ENCODE measurements at regions not wholly inside any gene's neighbourhood (a gene's known extent, or its start where the extent isn't known, plus 50 kb on each side); places are given as distances from the start of the nearest gene placed in this dataset.
"Not testable (repeated sequence)": the region's sequence is repeated elsewhere in the genome, so short reads cannot be mapped to it uniquely, and the experiment has no call there.

DNA sequence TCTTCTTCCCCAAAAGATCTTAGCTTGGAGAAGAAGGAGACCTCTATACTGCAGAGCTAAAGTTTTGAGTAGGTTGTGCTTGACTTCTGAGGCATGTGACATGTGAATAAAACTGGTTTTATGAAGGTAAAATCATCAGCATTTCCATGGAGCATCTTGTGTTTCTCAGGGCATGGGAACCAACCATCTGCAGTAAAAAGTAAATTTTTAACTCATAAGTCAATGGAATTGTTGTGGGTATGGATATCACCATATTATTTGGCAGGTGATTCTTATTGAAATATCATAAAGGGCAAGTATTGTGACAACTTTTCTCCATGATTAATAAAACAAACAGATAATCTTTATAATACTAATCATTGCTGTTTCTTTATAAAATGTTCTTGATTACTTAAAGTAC, 173.0 kb upstream of the ZNF658 start:
- TF ChIP-seq, protein P1, sequence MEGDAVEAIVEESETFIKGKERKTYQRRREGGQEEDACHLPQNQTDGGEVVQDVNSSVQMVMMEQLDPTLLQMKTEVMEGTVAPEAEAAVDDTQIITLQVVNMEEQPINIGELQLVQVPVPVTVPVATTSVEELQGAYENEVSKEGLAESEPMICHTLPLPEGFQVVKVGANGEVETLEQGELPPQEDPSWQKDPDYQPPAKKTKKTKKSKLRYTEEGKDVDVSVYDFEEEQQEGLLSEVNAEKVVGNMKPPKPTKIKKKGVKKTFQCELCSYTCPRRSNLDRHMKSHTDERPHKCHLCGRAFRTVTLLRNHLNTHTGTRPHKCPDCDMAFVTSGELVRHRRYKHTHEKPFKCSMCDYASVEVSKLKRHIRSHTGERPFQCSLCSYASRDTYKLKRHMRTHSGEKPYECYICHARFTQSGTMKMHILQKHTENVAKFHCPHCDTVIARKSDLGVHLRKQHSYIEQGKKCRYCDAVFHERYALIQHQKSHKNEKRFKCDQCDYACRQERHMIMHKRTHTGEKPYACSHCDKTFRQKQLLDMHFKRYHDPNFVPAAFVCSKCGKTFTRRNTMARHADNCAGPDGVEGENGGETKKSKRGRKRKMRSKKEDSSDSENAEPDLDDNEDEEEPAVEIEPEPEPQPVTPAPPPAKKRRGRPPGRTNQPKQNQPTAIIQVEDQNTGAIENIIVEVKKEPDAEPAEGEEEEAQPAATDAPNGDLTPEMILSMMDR (IDR thresholded peaks at IDR 0.05; ENCODE audit: low read depth, low read length, missing input control), result not testable (repeated sequence)
- TF ChIP-seq RAD21 (IDR thresholded peaks at IDR 0.05); RXRA (IDR thresholded peaks at IDR 0.05); FOXA1 (IDR thresholded peaks at IDR 0.05); TAF1 (conservative IDR thresholded peaks at IDR 0.05); EGR1 (IDR thresholded peaks at IDR 0.05; ENCODE audit: low read depth in 2 of 2); JUND (IDR thresholded peaks at IDR 0.05): not testable (repeated sequence)
- TF ChIP-seq, protein P2, sequence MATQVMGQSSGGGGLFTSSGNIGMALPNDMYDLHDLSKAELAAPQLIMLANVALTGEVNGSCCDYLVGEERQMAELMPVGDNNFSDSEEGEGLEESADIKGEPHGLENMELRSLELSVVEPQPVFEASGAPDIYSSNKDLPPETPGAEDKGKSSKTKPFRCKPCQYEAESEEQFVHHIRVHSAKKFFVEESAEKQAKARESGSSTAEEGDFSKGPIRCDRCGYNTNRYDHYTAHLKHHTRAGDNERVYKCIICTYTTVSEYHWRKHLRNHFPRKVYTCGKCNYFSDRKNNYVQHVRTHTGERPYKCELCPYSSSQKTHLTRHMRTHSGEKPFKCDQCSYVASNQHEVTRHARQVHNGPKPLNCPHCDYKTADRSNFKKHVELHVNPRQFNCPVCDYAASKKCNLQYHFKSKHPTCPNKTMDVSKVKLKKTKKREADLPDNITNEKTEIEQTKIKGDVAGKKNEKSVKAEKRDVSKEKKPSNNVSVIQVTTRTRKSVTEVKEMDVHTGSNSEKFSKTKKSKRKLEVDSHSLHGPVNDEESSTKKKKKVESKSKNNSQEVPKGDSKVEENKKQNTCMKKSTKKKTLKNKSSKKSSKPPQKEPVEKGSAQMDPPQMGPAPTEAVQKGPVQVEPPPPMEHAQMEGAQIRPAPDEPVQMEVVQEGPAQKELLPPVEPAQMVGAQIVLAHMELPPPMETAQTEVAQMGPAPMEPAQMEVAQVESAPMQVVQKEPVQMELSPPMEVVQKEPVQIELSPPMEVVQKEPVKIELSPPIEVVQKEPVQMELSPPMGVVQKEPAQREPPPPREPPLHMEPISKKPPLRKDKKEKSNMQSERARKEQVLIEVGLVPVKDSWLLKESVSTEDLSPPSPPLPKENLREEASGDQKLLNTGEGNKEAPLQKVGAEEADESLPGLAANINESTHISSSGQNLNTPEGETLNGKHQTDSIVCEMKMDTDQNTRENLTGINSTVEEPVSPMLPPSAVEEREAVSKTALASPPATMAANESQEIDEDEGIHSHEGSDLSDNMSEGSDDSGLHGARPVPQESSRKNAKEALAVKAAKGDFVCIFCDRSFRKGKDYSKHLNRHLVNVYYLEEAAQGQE (IDR thresholded peaks at IDR 0.05), result not testable (repeated sequence)

Data from liver (tissue), 3 donors.